T47D (cell line): ENCODE measurements at regions not wholly inside any gene's neighbourhood (a gene's known extent, or its start where the extent isn't known, plus 50 kb on each side); places are given as distances from the start of the nearest gene placed in this dataset.
"Not testable (repeated sequence)": the region's sequence is repeated elsewhere in the genome, so short reads cannot be mapped to it uniquely, and the experiment has no call there.

Experiments used
- DNase-seq, 2 experiments: peaks; one replicate each; pipeline versions ENCODE4 v3.0.0 to v3.0.0-alpha.2; 2011 to 2012; ENCODE audit warnings: low read depth in 1 of 2, low spot score in 1 of 2
- JUND ChIP-seq: IDR thresholded peaks from 2 replicates; pipeline ENCODE4 v1.6.1; 2012; ENCODE audit warnings: low read depth
- in situ Hi-C: cut with HindIII; loops from 2 replicates; pipeline ENCODE4 v1.10.0; 2016; ENCODE audit warnings: low sequenced_read_pairs, low pct_unique_long_range_greater_than_20kb

DNA sequence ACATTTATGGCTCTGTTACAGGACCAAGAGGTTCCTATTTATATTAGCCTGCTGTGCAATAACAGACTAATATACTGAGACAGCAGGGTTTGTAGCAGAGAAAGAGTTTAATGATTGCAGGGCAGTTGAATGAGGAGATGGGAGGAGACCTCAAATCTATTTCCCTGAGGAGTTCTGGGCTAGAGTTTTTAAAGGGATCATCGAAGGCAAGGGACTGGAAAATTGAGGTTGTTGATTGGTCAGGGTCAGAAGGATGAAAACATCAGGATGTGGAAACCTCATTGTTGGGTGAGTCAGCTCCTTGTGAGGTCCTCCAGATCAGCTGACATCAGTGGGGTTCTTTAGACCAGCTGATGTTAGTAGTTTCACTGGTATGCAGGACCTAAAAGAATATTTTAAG, 60.6 kb upstream of the GOLGA8B start:
- in situ Hi-C loops = no loop called here
- DNase-seq = no peak
- TF ChIP-seq JUND = no peak

- in situ Hi-C loops = no loop called here
- no peak for DNase-seq
- TF ChIP-seq JUND = no peak
These were observed 58.8 kb upstream of the GOLGA8B start for GRCh38 chr15:34642247-34642646.

- in situ Hi-C loops = no loop called here
- no peak for DNase-seq
- TF ChIP-seq JUND = no peak
These were observed 57.2 kb upstream of the GOLGA8B start for GRCh38 chr15:34640661-34641060.

GRCh38 chr15:34637305-34637704, 53.9 kb upstream of the GOLGA8B start:
- in situ Hi-C loops = no loop called here
- DNase-seq = no peak
- TF ChIP-seq JUND = no peak

DNA sequence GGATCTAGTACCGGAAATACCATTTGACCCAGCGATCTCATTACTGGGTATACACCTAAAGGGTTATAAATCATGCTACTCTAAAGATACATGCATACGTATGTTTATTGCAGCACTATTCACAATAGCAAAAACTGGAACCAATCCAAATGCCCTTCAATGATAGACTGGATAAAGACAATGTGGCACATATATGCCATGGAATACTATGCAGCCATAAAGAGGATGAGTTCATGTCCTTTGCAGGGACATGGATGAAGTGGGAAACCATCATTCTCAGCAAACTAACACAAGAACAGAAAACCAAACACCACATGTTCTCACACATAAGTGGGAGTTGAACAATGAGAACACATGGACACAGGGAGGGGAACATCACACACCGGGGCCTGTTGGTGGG, 50.2 kb upstream of the GOLGA8B start:
- in situ Hi-C loops, DNase-seq: not testable (repeated sequence)
